ENCODE measurements at regions not wholly inside any gene's neighbourhood (a gene's known extent, or its start where the extent isn't known, plus 50 kb on each side); places are given as distances from the start of the nearest gene placed in this dataset.

DNA sequence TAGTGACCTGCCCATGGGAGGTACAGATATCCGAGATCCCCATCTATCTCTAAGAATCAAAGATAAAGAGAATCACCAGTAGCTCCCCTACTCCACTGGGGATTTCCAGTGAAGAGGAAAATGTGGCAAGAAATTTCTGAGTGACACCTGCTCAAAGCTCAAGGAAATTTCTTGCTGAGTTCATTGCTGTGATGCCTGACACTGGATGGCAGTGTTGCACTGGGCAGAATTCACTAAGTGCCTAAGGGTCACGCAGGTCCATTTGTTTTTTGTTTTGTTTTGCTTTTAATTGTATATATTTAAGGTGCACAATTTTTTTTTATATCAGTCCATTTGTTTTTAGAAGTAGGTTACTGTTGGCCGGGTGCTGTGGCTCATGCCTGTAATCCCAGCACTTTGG is 109.5 kb upstream of the KCNAB1 start:
- Histone ChIP-seq H3K27ac (ENCODE audit: low read depth in 2 of 2, low read length in 1 of 2) (no peak overlapping the region), H3K27me3 (ENCODE audit: insufficient read depth) (no peaks in the 10 kb centered on the region; the same call in 1 of the 2 replicates), H3K4me3 (ENCODE audit: low read depth in 2 of 2, low read length in 1 of 2) (no peak overlapping the region), H3K4me1 (ENCODE audit: control insufficient read depth in 1 of 2, insufficient read depth in 2 of 2, low read depth in 1 of 2, low read length in 1 of 2) (no peaks in the 10 kb centered on the region), H3K4me2 (no peak overlapping the region), H4K20me1 (ENCODE audit: insufficient read depth) (no peaks in the 10 kb centered on the region), H3K9me2 (no peaks in the 10 kb centered on the region), H3K79me2 (ENCODE audit: insufficient read depth) (no peaks in the 10 kb centered on the region), H3K9ac (no peak overlapping the region), H3K9me3 (no peaks in the 10 kb centered on the region), H3F3A (replicated peaks; ENCODE audit: insufficient read depth) (no peaks in the 10 kb centered on the region), H3K36me3 (replicated peaks in 1 of 2; ENCODE audit: control insufficient read depth in 1 of 2, insufficient read depth in 2 of 2, low read length in 1 of 2) (no peaks in the 10 kb centered on the region), H2AFZ (ENCODE audit: low read depth) (no peak overlapping the region)
- ChIA-PET CTCF (interaction anchor here (0.6 to 2.6 kb wide), 10 partner anchors 16 to 1126 kb away, joined by 3 to 14 read pairs (median 5); no protein-coding TSS in a partner anchor), POLR2A (no interaction called here)
- TF ChIP-seq, protein P1, sequence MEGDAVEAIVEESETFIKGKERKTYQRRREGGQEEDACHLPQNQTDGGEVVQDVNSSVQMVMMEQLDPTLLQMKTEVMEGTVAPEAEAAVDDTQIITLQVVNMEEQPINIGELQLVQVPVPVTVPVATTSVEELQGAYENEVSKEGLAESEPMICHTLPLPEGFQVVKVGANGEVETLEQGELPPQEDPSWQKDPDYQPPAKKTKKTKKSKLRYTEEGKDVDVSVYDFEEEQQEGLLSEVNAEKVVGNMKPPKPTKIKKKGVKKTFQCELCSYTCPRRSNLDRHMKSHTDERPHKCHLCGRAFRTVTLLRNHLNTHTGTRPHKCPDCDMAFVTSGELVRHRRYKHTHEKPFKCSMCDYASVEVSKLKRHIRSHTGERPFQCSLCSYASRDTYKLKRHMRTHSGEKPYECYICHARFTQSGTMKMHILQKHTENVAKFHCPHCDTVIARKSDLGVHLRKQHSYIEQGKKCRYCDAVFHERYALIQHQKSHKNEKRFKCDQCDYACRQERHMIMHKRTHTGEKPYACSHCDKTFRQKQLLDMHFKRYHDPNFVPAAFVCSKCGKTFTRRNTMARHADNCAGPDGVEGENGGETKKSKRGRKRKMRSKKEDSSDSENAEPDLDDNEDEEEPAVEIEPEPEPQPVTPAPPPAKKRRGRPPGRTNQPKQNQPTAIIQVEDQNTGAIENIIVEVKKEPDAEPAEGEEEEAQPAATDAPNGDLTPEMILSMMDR (IDR thresholded peaks at IDR 0.05), result peak; percentile 46
- TF ChIP-seq, protein P2, sequence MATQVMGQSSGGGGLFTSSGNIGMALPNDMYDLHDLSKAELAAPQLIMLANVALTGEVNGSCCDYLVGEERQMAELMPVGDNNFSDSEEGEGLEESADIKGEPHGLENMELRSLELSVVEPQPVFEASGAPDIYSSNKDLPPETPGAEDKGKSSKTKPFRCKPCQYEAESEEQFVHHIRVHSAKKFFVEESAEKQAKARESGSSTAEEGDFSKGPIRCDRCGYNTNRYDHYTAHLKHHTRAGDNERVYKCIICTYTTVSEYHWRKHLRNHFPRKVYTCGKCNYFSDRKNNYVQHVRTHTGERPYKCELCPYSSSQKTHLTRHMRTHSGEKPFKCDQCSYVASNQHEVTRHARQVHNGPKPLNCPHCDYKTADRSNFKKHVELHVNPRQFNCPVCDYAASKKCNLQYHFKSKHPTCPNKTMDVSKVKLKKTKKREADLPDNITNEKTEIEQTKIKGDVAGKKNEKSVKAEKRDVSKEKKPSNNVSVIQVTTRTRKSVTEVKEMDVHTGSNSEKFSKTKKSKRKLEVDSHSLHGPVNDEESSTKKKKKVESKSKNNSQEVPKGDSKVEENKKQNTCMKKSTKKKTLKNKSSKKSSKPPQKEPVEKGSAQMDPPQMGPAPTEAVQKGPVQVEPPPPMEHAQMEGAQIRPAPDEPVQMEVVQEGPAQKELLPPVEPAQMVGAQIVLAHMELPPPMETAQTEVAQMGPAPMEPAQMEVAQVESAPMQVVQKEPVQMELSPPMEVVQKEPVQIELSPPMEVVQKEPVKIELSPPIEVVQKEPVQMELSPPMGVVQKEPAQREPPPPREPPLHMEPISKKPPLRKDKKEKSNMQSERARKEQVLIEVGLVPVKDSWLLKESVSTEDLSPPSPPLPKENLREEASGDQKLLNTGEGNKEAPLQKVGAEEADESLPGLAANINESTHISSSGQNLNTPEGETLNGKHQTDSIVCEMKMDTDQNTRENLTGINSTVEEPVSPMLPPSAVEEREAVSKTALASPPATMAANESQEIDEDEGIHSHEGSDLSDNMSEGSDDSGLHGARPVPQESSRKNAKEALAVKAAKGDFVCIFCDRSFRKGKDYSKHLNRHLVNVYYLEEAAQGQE (IDR thresholded peaks at IDR 0.05; ENCODE audit: low read depth, low read length), result no peak
- TF ChIP-seq YY1 (IDR thresholded peaks at IDR 0.05; ENCODE audit: low read depth) (no peak), RAD21 (IDR thresholded peaks at IDR 0.05; ENCODE audit: low read length) (peak; percentile 67), ELF1 (IDR thresholded peaks at IDR 0.05) (no peak), SMC3 (IDR thresholded peaks at IDR 0.05; ENCODE audit: low read depth, low read length) (peak; percentile 18; the same call in 1 of the 2 replicates)
- TF ChIP-seq, protein P3, sequence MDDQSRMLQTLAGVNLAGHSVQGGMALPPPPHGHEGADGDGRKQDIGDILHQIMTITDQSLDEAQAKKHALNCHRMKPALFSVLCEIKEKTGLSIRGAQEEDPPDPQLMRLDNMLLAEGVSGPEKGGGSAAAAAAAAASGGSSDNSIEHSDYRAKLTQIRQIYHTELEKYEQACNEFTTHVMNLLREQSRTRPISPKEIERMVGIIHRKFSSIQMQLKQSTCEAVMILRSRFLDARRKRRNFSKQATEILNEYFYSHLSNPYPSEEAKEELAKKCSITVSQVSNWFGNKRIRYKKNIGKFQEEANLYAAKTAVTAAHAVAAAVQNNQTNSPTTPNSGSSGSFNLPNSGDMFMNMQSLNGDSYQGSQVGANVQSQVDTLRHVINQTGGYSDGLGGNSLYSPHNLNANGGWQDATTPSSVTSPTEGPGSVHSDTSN (IDR thresholded peaks at IDR 0.05), result no peak
- DNase-seq, result no peak
- WGBS (ENCODE audit: low lambda C conversion rate), result 38% methylated on average over 3 of the region's 3 CpGs

DNA sequence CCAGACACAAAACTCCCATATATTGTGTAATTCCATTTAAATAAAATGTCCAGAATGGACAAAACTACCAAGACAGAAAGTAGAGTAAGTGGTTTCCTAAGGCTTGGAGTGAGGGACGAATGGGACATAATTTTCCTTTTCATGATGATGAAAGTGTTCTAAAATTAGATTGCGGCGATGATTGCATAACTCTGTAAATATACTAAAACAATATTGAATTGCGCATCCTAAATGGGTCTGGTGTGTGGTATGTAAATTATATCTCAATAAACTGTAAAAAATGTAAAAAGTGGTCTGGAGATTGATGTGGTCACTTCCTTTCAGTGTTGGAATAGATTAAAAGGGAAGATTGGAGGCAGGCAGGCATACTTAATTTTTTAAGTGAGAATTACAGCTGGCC is 105.9 kb upstream of the KCNAB1 start:
- ChIA-PET POLR2A (no interaction called here), CTCF (no interaction called here)
- H3K27ac ChIP-seq (ENCODE audit: low read depth in 2 of 2, low read length in 1 of 2), result no peak overlapping the region
- H3K4me2 ChIP-seq, result no peak overlapping the region
- H3K79me2 ChIP-seq (ENCODE audit: insufficient read depth), result no peaks in the 10 kb centered on the region
- H3K9me2 ChIP-seq, result no peaks in the 10 kb centered on the region
- H3K9ac ChIP-seq, result no peak overlapping the region
- 56% methylated on average over 4 of the region's 4 CpGs for WGBS (ENCODE audit: low lambda C conversion rate)
- no peak overlapping the region for H2AFZ ChIP-seq (ENCODE audit: low read depth)
- H3F3A ChIP-seq (replicated peaks; ENCODE audit: insufficient read depth), result no peaks in the 10 kb centered on the region
- H3K4me1 ChIP-seq (ENCODE audit: control insufficient read depth in 1 of 2, insufficient read depth in 2 of 2, low read depth in 1 of 2, low read length in 1 of 2), result peaks cover 0 to 11% of the 10 kb centered on the region in 2 experiments; a peak in 2 of 4 replicates
- no peaks in the 10 kb centered on the region for H4K20me1 ChIP-seq (ENCODE audit: insufficient read depth)
- no peak overlapping the region for H3K4me3 ChIP-seq (ENCODE audit: low read depth in 2 of 2, low read length in 1 of 2)
- DNase-seq, result no peak
- 0 out of 2 replicates have a peak, but pooled peaks cover under 1% of the 10 kb centered on the region for H3K27me3 ChIP-seq (ENCODE audit: insufficient read depth)
- no peaks in the 10 kb centered on the region for H3K9me3 ChIP-seq
- H3K36me3 ChIP-seq (replicated peaks in 1 of 2; ENCODE audit: control insufficient read depth in 1 of 2, insufficient read depth in 2 of 2, low read length in 1 of 2), result no peaks in the 10 kb centered on the region
- TF ChIP-seq RAD21 (IDR thresholded peaks at IDR 0.05; ENCODE audit: low read length) (no peak), POLR2AphosphoS5 (IDR thresholded peaks at IDR 0.05; ENCODE audit: low read depth, low read length) (no peak), TCF12 (IDR thresholded peaks at IDR 0.05) (no peak), EZH2phosphoT487 (IDR thresholded peaks at IDR 0.05; ENCODE audit: borderline replicate concordance, low read depth) (no peak), NRF1 (IDR thresholded peaks at IDR 0.05; ENCODE audit: low read depth, low read length) (no peak), GABPA (IDR thresholded peaks at IDR 0.05; ENCODE audit: low read depth) (no peak)
- TF ChIP-seq, protein P4, sequence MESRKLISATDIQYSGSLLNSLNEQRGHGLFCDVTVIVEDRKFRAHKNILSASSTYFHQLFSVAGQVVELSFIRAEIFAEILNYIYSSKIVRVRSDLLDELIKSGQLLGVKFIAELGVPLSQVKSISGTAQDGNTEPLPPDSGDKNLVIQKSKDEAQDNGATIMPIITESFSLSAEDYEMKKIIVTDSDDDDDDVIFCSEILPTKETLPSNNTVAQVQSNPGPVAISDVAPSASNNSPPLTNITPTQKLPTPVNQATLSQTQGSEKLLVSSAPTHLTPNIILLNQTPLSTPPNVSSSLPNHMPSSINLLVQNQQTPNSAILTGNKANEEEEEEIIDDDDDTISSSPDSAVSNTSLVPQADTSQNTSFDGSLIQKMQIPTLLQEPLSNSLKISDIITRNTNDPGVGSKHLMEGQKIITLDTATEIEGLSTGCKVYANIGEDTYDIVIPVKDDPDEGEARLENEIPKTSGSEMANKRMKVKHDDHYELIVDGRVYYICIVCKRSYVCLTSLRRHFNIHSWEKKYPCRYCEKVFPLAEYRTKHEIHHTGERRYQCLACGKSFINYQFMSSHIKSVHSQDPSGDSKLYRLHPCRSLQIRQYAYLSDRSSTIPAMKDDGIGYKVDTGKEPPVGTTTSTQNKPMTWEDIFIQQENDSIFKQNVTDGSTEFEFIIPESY (IDR thresholded peaks at IDR 0.05; ENCODE audit: borderline replicate concordance, low read depth), result no peak
- TF ChIP-seq, protein P3 (IDR thresholded peaks at IDR 0.05), result no peak
- TF ChIP-seq, protein P2 (IDR thresholded peaks at IDR 0.05; ENCODE audit: low read depth, low read length), result no peak

All from SK-N-SH (cell line).